ENCODE measurements at regions not wholly inside any gene's neighbourhood (a gene's known extent, or its start where the extent isn't known, plus 50 kb on each side); places are given as distances from the start of the nearest gene placed in this dataset.

GRCh38 chr2:180238729-180239128 is 231.6 kb upstream of the CWC22 start:
- TF ChIP-seq, protein P1, sequence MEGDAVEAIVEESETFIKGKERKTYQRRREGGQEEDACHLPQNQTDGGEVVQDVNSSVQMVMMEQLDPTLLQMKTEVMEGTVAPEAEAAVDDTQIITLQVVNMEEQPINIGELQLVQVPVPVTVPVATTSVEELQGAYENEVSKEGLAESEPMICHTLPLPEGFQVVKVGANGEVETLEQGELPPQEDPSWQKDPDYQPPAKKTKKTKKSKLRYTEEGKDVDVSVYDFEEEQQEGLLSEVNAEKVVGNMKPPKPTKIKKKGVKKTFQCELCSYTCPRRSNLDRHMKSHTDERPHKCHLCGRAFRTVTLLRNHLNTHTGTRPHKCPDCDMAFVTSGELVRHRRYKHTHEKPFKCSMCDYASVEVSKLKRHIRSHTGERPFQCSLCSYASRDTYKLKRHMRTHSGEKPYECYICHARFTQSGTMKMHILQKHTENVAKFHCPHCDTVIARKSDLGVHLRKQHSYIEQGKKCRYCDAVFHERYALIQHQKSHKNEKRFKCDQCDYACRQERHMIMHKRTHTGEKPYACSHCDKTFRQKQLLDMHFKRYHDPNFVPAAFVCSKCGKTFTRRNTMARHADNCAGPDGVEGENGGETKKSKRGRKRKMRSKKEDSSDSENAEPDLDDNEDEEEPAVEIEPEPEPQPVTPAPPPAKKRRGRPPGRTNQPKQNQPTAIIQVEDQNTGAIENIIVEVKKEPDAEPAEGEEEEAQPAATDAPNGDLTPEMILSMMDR (conservative IDR thresholded peaks at IDR 0.05; ENCODE audit: low read depth, low read length) = no peak
- TF ChIP-seq POLR2A (IDR thresholded peaks at IDR 0.05; ENCODE audit: low read depth, low read length) (no peak), RAD21 (IDR thresholded peaks at IDR 0.05; ENCODE audit: low read length) (no peak), SMC3 (IDR thresholded peaks at IDR 0.05; ENCODE audit: low read depth, low read length) (no peak), BHLHE40 (IDR thresholded peaks at IDR 0.05; ENCODE audit: low read depth, low read length) (no peak), RCOR1 (IDR thresholded peaks at IDR 0.05; ENCODE audit: insufficient replicate concordance, low read length) (no peak), MXI1 (IDR thresholded peaks at IDR 0.05; ENCODE audit: borderline replicate concordance, low read depth, low read length) (no peak)
